Ovary (tissue), 7 donors: ENCODE measurements at regions not wholly inside any gene's neighbourhood (a gene's known extent, or its start where the extent isn't known, plus 50 kb on each side); places are given as distances from the start of the nearest gene placed in this dataset.

Experiments used
- DNase-seq, 5 donors: peaks; one replicate each; pipeline ENCODE4 v3.0.0-alpha.2; 2019 to 2020
- H3K27ac ChIP-seq, 2 donors: fragments of 200-600 bp; one replicate each; pipeline versions ENCODE4 v1.5.1 to v1.8.0; 2019 to 2022
- H3K27me3 ChIP-seq: fragments of 200-600 bp; one replicate; pipeline ENCODE4 v1.8.0; 2022
- H3K36me3 ChIP-seq: fragments of 200-600 bp; sonication (generic); one replicate; pipeline ENCODE4 v1.5.1; 2019
- H3K4me1 ChIP-seq: one replicate; pipeline ENCODE4 v1.8.1; 2013; ENCODE audit warnings: mild to moderate bottlenecking, moderate library complexity; ENCODE audit not compliant: insufficient read depth
- H3K4me3 ChIP-seq: fragments of 200-600 bp; sonication (generic); one replicate; pipeline ENCODE4 v1.5.1; 2017
- H3K9me3 ChIP-seq, 2 donors: fragments of 200-600 bp in 1 of 2; sonication (generic) in 1 of 2; one replicate each; pipeline versions ENCODE4 v1.5.1 to v1.8.1; 2013 to 2019; ENCODE audit warnings: mild to moderate bottlenecking in 1 of 2, moderate library complexity in 1 of 2
- CTCF ChIP-seq, 3 donors: fragments of 450-650 bp in 2 of 3; fragments of 200-600 bp in 1 of 3; IDR thresholded peaks; one replicate each; pipeline versions ENCODE4 v1.5.1 to v1.8.0; 2016 to 2022; ENCODE audit warnings: antibody characterized with exemption in 3 of 3, mild to moderate bottlenecking in 1 of 3
- EP300 ChIP-seq: sonication (generic); formaldehyde crosslinking; IDR thresholded peaks from one replicate; pipeline ENCODE4 v1.6.1; 2017; ENCODE audit warnings: antibody characterized with exemption
- POLR2A ChIP-seq: fragments of 450-650 bp; IDR thresholded peaks from one replicate; pipeline ENCODE4 v1.6.1; 2017; ENCODE audit warnings: antibody characterized with exemption, mild to moderate bottlenecking, moderate library complexity
- WGBS, 3 donors: extraction: QIAGEN DNeasy Blood & Tissue Kit in 1 of 3; methylation state at CpG; one replicate each; pipeline versions ENCODE4 v1.1.5 to v1.1.7; 2013 to 2017; 5-methylcytosine and 5-hydroxymethylcytosine counted together
- intact Hi-C, 4 donors: fragments of 100-400 bp; cut with DNase I; formaldehyde crosslinking; loops; one replicate each; pipeline versions ENCODE4 v1.11.0 to v1.15.1; 2022 to 2023
- donor health status: DM: no; HTN: no; CAD: no; lungs with moderate emphysema.
- donor health status: DM: no; HTN: no; CAD: no.
- donor health status: Bipolar disorder and iron deficiency.
- donor health status: DM: no; HTN: no; CAD: no.
- donor health status: DM: yes; HTN: yes; CAD: no.

- Histone ChIP-seq H3K27ac (no peak overlapping the region), H3K27me3 (no peaks in the 10 kb centered on the region), H3K9me3 (no peaks in the 10 kb centered on the region), H3K4me1 (no peaks in the 10 kb centered on the region), H3K4me3 (no peak overlapping the region), H3K36me3 (no peaks in the 10 kb centered on the region)
- DNase-seq, result no peak
- 98 to 99% (median 98%) methylated on average over 3 of the region's 3 CpGs for WGBS, 3 donors
- TF ChIP-seq EP300 (no peak), POLR2A (no peak), CTCF (IDR thresholded peaks at IDR 0.05) (no peak)
- intact Hi-C loops, result loop anchor here in 1 of 4 donors (10.0 kb wide), 1 partner anchor 185 kb away; no protein-coding TSS in a partner anchor
Observed at GRCh38 chr10:124179308-124180043, 86.1 kb upstream of the CHST15 start.

GRCh38 chr10:124177180-124177518 lies 83.8 kb upstream of the CHST15 start:
- WGBS, 3 donors, result 81 to 85% (median 84%) methylated on average over 5 of the region's 5 CpGs
- H3K36me3 ChIP-seq, result no peaks in the 10 kb centered on the region
- intact Hi-C loops, result loop anchor here in 1 of 4 donors (10.0 kb wide), 1 partner anchor 182 kb away; no protein-coding TSS in a partner anchor
- no peak overlapping the region for H3K27ac ChIP-seq
- no peaks in the 10 kb centered on the region for H3K4me1 ChIP-seq
- no peak for DNase-seq
- H3K4me3 ChIP-seq, result no peak overlapping the region
- H3K27me3 ChIP-seq, result no peaks in the 10 kb centered on the region
- no peak for TF ChIP-seq POLR2A
- H3K9me3 ChIP-seq, result no peaks in the 10 kb centered on the region

- Histone ChIP-seq H3K27ac (no peak overlapping the region), H3K9me3 (no peaks in the 10 kb centered on the region), H3K36me3 (no peaks in the 10 kb centered on the region), H3K4me1 (peaks cover 3% of the 10 kb centered on the region), H3K4me3 (no peak overlapping the region), H3K27me3 (no peaks in the 10 kb centered on the region)
- intact Hi-C loops, result loop anchor here in 1 of 4 donors (10.0 kb wide), 1 partner anchor 182 kb away; no protein-coding TSS in a partner anchor
- DNase-seq, result peak in 1 of 5 donors; percentile 30
- 24 to 31% (median 30%) methylated on average over 15 of the region's 15 CpGs for WGBS, 3 donors
- TF ChIP-seq EP300, result no peak
- TF ChIP-seq POLR2A, result no peak
- no peak for TF ChIP-seq CTCF (IDR thresholded peaks at IDR 0.05)
Observed at GRCh38 chr10:124176349-124177179, 83.2 kb upstream of the CHST15 start.

DNA sequence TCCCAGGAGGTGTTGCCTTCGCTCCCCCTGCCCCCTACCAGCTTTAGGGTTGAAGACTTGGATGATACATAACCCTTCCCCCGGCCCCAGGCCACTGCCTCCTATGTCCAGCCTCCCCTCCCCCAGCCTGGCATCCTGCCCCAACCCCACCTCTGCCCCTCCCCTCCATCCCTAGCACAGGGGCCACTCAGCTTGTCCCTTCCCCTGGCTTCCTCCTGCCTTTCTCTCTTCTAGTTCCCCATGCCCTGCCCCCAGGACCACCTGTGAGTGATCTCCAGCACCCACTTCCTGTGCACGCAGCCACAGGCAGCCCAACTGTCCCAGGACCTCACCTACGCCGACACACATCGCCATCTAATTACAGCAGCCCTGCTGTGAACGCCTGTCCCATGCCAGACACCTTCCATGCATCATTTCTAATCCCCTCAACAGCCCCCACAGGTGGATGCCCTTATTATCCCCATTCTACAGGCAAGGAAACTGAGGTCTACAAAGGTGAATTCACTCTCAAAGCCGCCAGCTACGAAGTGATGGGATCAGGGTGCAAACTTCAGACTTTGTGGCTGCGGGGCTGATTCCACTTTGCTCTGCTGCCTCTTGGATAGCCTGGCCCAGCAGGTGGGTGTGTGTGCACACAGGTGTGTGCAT lies 82.4 kb upstream of the CHST15 start:
- Histone ChIP-seq H3K9me3 (no peaks in the 10 kb centered on the region), H3K27ac (no peak overlapping the region), H3K36me3 (no peaks in the 10 kb centered on the region), H3K27me3 (no peaks in the 10 kb centered on the region), H3K4me1 (peaks cover 5% of the 10 kb centered on the region), H3K4me3 (no peak overlapping the region)
- intact Hi-C loops, result loop anchor here in 1 of 4 donors (10.0 kb wide), 1 partner anchor 181 kb away; no protein-coding TSS in a partner anchor
- peak in 1 of 5 donors; percentile 24 for DNase-seq
- TF ChIP-seq POLR2A, result no peak
- WGBS, 3 donors, result 89 to 95% (median 94%) methylated on average over 10 of the region's 10 CpGs
